Activated CD4-positive, alpha-beta T cell treated with anti-CD3 and anti-CD28 coated beads, Interleukin-2, amount 50 U/mL, for 24 hours (primary cell): ENCODE measurements at regions not wholly inside any gene's neighbourhood (a gene's known extent, or its start where the extent isn't known, plus 50 kb on each side); places are given as distances from the start of the nearest gene placed in this dataset.

Experiments used
- DNase-seq, 2 donors: peaks; one replicate each; pipeline ENCODE4 v3.0.0-alpha.2; 2020; ENCODE audit warnings: low read depth in 1 of 2, low spot score in 1 of 2

GRCh38 chr2:12303181-12304030, 413.3 kb upstream of the TRIB2 start:
- no peak for DNase-seq

- no peak for DNase-seq
Measured at GRCh38 chr2:12304564-12305171, 412.1 kb upstream of the TRIB2 start.

- DNase-seq: no peak
Measured at GRCh38 chr2:12305931-12306330, 410.8 kb upstream of the TRIB2 start.

GRCh38 chr2:12310399-12310798, 406.3 kb upstream of the TRIB2 start:
- DNase-seq: no peak

GRCh38 chr2:12313445-12314126, 403.1 kb upstream of the TRIB2 start:
- no peak for DNase-seq

- no peak for DNase-seq
Measured at GRCh38 chr2:12314127-12314760, 402.5 kb upstream of the TRIB2 start.

- DNase-seq: no peak
Measured at GRCh38 chr2:12315224-12315623, 401.5 kb upstream of the TRIB2 start.

GRCh38 chr2:12316476-12316875, 400.3 kb upstream of the TRIB2 start:
- no peak for DNase-seq

GRCh38 chr2:12317286-12317685, 399.4 kb upstream of the TRIB2 start:
- DNase-seq: no peak

- no peak for DNase-seq
Measured at GRCh38 chr2:12317814-12318426, 398.8 kb upstream of the TRIB2 start.

GRCh38 chr2:12318427-12319057, 398.2 kb upstream of the TRIB2 start:
- no peak for DNase-seq

- no peak for DNase-seq
Measured at GRCh38 chr2:12320027-12320734, 396.6 kb upstream of the TRIB2 start.

- DNase-seq: no peak
Measured at GRCh38 chr2:12320991-12321641, 395.6 kb upstream of the TRIB2 start.

- no peak for DNase-seq
Measured at GRCh38 chr2:12321886-12322285, 394.9 kb upstream of the TRIB2 start.

GRCh38 chr2:12325806-12326205, 390.9 kb upstream of the TRIB2 start:
- DNase-seq: no peak

GRCh38 chr2:12326449-12327190, 390.1 kb upstream of the TRIB2 start:
- DNase-seq: no peak

GRCh38 chr2:12330916-12331315, 385.8 kb upstream of the TRIB2 start:
- DNase-seq: no peak

- DNase-seq: no peak
Measured at GRCh38 chr2:12331698-12332097, 385.0 kb upstream of the TRIB2 start.

GRCh38 chr2:12333293-12333692, 383.4 kb upstream of the TRIB2 start:
- DNase-seq: no peak
